Epithelial cell of esophagus (primary cell): ENCODE measurements at regions not wholly inside any gene's neighbourhood (a gene's known extent, or its start where the extent isn't known, plus 50 kb on each side); places are given as distances from the start of the nearest gene placed in this dataset.

Experiments
- DNase-seq: peaks from one replicate; pipeline ENCODE4 v3.0.0; 2010; ENCODE audit warnings: low read depth
- H3K4me3 ChIP-seq: 2 replicates; pipeline ENCODE4 v1.5.1; 2011; ENCODE audit warnings: mild to moderate bottlenecking, low read length, control low read depth
- CTCF ChIP-seq: IDR thresholded peaks from 2 replicates; pipeline ENCODE4 v1.5.1; 2011; ENCODE audit warnings: low read depth, mild to moderate bottlenecking, low read length, control low read depth, inconsistent platforms; ENCODE audit not compliant: insufficient read depth; ENCODE audit errors: missing control alignments

DNA sequence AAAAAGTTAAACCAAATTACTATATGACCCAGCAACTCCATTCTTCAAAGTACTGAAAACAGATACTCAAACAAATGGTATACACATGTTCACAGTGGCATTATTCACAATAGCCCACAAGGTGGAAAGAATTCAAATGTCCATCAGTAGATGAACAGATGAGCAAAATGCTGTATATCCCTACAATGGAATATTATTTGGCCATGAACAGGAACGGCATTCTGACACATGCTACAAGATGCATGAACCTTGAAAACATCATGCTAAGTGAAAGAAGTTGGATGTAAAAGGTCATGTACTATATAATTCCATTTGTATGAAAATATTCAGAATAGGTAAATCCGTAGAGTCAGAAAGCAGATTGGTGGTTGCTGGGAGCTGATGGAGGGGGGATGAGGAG is 73.5 kb upstream of the XYLT1 start:
- no peak for TF ChIP-seq CTCF
- H3K4me3 ChIP-seq, result no peak overlapping the region
- DNase-seq, result no peak

- no peak for TF ChIP-seq CTCF
- DNase-seq, result no peak
- no peak overlapping the region for H3K4me3 ChIP-seq
Measured at GRCh38 chr16:17543073-17543472, 72.3 kb upstream of the XYLT1 start.

GRCh38 chr16:17541324-17541723 is 70.6 kb upstream of the XYLT1 start:
- no peak for DNase-seq
- no peak overlapping the region for H3K4me3 ChIP-seq
- TF ChIP-seq CTCF, result no peak

DNA sequence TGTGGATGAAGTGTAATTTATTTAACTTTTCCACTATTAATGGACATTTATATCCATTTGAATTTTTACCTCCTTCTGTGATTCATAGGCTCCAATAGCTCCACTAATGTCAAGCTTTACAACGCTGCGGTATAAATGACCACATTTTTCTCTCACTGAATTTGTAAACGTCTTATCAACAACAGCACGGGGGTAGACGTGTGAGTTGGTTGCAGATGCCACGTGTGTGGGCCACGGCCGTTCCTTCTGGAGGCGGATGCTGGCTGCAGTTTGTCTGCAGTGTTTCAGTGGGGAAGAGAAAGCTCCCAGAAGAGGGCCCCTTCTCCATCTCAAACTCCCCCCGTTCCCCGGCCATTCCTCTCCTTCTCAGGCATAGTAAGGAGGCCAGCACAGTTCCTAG is 68.2 kb upstream of the XYLT1 start:
- TF ChIP-seq CTCF, result no peak
- DNase-seq, result no peak
- no peak overlapping the region for H3K4me3 ChIP-seq

GRCh38 chr16:17532338-17532995 is 61.7 kb upstream of the XYLT1 start:
- no peak for TF ChIP-seq CTCF
- no peak for DNase-seq
- H3K4me3 ChIP-seq, result no peak overlapping the region

- DNase-seq, result no peak
- TF ChIP-seq CTCF, result no peak
- no peak overlapping the region for H3K4me3 ChIP-seq
Measured at GRCh38 chr16:17529982-17530760, 59.4 kb upstream of the XYLT1 start.
